HG02870 (cell line): ENCODE measurements at regions not wholly inside any gene's neighbourhood (a gene's known extent, or its start where the extent isn't known, plus 50 kb on each side); places are given as distances from the start of the nearest gene placed in this dataset.

Experiments used
- ATAC-seq: cut with Tn5 transposase; IDR thresholded peaks from one replicate; pipeline ENCODE4 v1.9.1; 2021; ENCODE audit warnings: mild to moderate bottlenecking, moderate library complexity; ENCODE audit not compliant: unreplicated experiment

DNA sequence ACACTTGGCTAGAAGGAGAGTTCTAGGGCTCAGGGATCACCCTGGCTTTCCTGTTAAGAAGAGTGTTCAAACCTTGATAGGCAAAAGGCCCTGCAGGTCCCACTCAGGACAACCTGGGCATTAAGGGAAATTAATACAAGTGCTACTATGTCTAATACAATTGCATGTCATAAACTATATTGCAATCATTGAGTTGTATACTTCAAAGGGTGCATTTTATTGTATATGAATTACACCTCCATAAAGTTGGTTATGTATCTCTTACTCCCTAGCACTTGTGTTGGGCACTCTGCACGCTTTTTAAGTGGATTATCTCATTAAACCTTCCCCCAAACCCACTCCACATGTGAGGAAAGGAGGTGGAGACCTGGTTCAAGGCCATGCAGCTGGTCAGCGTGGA is 172.1 kb upstream of the GLI2 start:
- ATAC-seq = no peak

DNA sequence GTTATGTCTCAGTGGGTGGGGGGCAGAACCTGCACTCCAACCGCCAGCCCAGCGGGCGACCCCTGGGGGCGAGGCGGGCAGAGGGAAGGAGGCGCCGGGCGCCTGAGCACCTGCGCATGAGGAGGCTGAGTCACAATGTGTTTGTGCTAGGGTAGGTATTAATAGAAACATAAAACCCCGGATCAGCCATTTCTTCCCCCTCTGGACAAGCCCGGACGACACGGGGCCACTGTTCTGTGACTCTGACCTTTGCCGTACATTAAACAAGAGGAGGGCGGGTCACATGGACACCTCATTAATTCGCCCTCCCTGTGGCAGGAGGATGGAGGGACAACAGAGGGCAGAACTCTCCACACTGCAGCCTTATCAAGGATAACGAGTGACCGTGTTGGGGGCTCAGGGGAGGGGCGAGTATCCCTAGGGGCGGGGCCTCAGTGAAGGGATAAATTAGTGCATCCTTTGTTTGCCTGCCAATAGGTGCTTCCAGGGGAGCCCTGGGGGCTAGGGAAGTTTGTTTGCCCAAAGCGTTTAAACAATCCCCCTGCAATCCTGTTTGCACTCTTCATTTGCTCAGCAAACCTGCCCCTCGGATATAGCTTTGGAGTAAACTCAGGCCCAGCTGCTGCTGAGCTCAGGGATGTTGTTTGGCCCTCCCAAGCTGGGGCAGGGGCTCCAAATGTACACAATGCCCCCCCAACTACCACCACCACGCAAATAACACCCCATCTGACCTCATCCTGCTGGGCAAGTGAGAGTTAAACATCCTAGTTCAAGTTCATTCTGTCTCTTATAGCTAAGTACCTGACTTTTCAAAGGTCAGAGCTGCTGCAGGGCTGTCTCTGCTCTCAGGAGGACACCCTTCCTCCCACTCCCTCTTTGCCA is 171.2 kb upstream of the GLI2 start:
- no peak for ATAC-seq

DNA sequence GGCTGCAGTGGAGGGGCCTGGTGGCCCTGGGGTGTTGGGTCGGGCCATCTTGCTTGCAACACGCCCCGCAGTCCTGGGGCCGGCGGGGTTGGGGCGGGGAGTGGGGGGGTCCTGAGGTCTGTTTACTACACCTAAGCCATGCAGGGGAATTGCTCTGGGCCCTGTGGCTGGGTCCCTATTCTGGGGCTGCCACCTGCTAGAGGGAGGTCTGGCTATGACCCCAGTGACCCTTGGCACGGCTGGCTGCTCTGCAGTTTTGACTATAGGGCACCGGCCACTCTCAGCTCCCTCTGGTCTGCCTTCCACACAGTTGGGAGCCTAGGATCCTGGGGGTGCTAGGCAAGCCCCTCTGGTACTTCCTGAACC is 170.6 kb upstream of the GLI2 start:
- ATAC-seq = no peak

GRCh38 chr2:120565929-120566328 is 169.7 kb upstream of the GLI2 start:
- ATAC-seq = no peak

DNA sequence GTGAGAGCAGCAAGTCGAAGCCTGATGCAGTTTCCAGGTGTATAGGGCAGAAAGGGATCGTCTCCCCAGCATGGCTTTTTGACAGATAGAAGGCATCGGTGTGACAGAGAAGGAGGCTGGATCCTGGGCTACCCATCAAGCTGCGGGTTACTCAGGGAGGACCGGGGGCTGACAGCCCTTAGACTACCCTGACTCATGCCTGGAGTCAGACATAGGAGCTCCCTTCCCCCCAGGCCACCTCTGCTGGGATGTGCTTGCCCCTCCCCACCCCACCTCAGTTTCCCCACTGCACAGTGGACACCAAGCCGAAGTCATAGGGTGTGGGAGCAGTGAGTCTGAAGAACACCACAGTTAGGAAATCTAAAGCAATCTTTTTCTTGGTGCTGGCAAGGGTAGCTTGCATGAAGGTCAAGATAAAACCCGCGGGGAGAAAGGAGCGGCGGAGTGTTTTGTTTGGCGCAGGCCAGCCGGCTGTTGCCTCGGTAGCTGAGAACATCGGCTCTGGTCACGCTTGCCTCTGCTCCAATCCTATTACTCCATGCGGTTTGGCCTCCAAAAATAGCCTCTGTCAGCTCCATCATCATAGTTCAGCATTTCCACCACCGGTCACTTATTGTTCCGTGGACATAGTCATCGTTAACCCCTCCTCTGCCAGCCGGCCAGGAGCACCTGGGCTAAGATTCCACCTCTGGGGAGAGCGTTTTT is 169.2 kb upstream of the GLI2 start:
- ATAC-seq = no peak

- ATAC-seq = no peak
Measured at GRCh38 chr2:120567128-120567527, 168.5 kb upstream of the GLI2 start.

- ATAC-seq = no peak
Measured at GRCh38 chr2:120568089-120568974, 167.3 kb upstream of the GLI2 start.

- no peak for ATAC-seq
Measured at GRCh38 chr2:120568975-120569268, 166.7 kb upstream of the GLI2 start.

DNA sequence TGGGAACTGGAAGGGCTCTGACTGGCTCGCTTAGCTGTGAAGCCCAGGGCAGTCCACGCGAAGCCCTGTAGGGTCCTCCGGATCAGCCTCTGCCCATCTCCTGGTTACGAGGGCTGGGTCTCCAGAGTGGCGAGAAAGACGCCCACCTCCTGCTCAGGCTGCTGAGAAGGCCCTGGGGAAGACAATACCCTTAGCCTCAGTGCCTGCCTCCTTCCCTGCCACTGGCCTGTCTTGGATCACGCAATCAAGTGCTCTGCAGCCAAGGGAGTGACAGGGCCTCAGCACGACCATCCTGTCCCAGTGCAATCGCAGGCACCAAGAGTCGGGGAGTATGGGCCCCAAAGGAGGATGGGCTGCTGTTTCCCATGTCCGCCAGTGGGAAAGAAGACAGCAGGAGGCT is 165.7 kb upstream of the GLI2 start:
- ATAC-seq = no peak

DNA sequence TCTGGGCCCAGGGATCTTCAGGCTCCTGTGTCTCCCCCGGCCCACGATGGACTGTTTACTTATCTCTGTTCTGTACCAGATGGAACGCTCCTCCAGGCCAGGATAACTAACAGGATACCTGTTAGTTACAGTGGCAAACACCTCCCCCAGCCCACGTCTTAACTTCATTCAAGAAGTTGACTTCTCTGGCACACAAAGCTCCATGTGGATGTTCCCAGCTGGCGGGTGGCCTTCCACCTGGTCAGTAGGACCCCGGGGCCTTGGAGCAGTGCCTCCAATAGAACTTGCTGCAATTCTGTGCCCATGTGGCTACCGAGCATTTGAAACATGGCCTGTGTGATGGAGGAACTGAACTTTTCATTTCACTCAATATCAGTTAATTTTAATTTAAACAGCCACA is 165.1 kb upstream of the GLI2 start:
- ATAC-seq = no peak

DNA sequence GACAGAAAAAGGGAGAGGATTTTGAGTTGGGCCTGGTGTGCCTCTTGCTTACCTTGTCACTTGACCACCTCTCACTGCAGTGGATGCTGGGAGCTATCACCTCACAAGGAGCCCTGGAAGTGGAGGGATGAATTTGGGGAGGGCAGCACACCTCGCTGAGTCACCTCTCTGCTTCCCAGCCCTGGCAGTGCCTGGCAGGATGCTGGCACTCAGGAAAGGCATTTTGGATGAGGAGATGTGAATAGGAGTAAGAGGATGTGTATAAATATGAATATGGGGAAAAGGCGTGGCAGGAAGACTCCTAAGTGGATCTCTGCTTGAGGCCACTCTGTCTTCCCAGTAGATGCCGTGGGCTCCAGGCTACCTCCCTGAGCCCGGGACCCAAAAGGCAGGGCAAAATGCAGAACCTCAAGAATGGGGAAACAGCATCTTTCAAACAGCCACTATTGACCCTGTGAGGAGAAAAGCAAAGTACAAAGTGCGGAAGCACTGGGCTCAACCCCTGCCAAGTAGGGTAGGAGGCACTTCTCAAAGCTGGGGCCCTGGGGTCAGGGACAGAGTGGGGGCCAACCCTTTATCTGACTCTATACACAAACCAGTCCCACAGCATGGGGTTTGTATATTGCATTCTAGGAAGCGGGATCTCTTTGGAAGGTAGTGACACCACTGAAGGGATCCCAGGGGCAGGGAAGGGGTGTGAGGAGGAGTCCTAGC is 164.5 kb upstream of the GLI2 start:
- ATAC-seq = no peak

DNA sequence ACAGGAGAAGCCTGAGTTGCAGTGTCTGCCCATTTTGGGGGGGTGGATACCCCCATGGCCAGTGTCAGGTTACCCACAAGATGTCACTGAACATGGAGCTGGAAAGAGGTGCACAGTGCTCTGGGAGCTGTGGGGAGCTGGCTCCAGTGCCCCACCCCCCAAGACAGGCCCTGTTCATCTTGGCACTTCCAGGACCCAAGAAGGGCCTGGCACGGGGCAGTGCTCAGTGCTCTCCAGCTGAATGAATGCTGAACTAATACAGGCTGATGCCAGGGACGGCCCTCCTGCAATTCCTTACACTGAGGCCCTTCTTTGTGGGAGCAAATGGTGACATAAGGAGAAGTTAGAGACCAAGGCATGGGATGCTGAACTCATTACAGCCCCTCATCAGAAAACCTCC is 163.4 kb upstream of the GLI2 start:
- no peak for ATAC-seq

DNA sequence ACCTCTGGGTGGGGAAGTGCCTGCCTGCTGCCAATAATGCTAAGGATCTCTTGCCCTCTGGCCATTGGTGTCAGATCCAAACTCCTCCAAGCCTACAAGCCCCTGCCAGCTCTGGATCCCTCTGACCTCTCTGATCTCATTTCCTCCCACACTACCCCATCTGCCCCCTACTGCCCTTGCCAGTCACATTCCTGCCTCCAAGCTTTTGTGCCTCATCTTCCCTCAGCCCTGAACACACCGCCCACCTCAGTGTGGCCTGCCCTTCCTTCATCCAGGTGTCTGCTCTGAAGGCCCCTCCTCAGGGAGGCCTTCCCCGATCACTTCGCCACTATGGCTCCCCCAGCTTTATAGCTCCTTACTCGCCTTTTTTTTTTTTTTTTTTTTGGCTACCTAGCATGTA is 161.0 kb upstream of the GLI2 start:
- ATAC-seq = no peak

DNA sequence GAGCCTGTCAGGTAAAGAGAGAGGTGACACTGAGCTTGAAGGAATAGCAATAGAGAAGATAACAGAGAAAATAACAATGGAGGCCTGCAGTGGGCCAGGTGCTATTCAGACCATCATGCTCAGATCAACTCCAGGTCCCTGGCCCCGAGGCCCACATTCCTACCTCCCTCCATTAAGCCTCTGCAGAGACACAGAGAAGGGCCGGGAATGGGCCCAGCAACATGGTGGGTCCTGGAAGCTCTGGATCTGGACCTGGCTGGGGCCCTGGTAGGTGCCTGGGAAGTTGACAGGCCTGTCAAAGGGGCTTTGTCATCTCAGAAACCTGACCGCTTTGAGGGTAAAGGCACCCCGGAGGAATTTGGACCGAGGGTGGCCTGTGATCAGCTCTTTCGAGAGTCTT is 159.7 kb upstream of the GLI2 start:
- no peak for ATAC-seq

- ATAC-seq = no peak
Measured at GRCh38 chr2:120576509-120577474, 158.9 kb upstream of the GLI2 start.

GRCh38 chr2:120577721-120578295 is 157.9 kb upstream of the GLI2 start:
- ATAC-seq = no peak

DNA sequence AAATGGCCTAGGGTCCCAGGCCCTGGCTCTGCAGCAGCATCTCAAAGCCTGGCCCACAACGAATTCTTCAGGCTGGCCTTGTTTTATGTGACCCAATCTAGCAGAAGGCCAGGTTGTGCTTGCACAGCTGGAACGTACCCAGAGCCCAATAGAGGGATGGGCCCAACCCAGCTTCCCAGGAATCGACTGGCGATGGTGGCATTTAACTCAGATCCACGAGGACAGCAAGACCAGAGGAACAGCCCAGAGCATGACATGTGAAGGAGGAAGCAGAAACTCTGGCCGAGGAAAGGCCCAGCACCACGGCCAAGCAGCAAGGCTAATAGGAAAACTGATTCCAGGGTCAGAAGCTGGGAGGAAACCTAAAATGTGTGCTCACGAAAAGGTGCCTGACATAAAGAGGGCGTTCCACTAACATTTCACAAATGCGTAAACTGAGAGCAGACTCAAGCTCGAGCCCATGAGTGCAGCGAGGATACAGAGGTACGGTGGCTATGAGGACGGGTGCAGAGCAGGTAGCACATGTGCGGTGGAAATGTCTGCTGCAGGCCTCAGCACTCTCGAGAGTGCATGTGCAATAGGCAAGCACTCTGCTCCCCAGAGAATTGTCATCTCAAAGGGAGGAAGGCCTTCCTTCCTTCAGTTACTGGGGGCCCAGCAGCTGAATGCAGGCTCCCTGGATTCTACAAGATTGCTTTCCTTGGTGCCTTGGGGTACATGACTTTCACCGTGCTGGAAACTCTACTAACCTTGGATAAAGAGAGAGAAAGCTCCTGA is 156.9 kb upstream of the GLI2 start:
- no peak for ATAC-seq

GRCh38 chr2:120579916-120580685 is 155.6 kb upstream of the GLI2 start:
- ATAC-seq = no peak
